MM.1S (cell line): ENCODE measurements at regions not wholly inside any gene's neighbourhood (a gene's known extent, or its start where the extent isn't known, plus 50 kb on each side); places are given as distances from the start of the nearest gene placed in this dataset.

Source experiments
- DNase-seq: peaks from one replicate; pipeline ENCODE4 v3.0.0-alpha.2; 2015
- H2AFZ ChIP-seq: fragments of 300-600 bp; sonication (generic); 2 replicates; pipeline ENCODE4 v1.6.0; 2016; ENCODE audit warnings: antibody characterized with exemption, low read length
- H3F3A ChIP-seq: fragments of 300-600 bp; sonication (generic); 2 replicates; pipeline ENCODE4 v1.6.1; 2016; ENCODE audit warnings: mild to moderate bottlenecking, antibody characterized with exemption, low read length, moderate library complexity, mixed read lengths; ENCODE audit not compliant: insufficient read depth
- H3K27ac ChIP-seq: fragments of 300-600 bp; sonication (generic); 2 replicates; pipeline ENCODE4 v1.5.1; 2016; ENCODE audit warnings: mild to moderate bottlenecking, low read length
- H3K27me3 ChIP-seq: fragments of 300-600 bp; sonication (generic); replicated peaks from 2 replicates; pipeline ENCODE4 v1.6.0; 2016; ENCODE audit warnings: low read length; ENCODE audit not compliant: insufficient read depth
- H3K36me3 ChIP-seq: fragments of 300-600 bp; sonication (generic); replicated peaks from 2 replicates; pipeline ENCODE4 v1.6.1; 2016; ENCODE audit warnings: mild to moderate bottlenecking, low read length, mixed read lengths; ENCODE audit not compliant: insufficient read depth
- H3K4me1 ChIP-seq: fragments of 300-600 bp; sonication (generic); 2 replicates; pipeline ENCODE4 v1.6.1; 2016; ENCODE audit warnings: low read length, mixed read lengths
- H3K4me2 ChIP-seq: fragments of 300-600 bp; sonication (generic); 2 replicates; pipeline ENCODE4 v1.6.0; 2016; ENCODE audit warnings: low read depth, low read length
- H3K4me3 ChIP-seq: fragments of 300-600 bp; sonication (generic); 2 replicates; pipeline ENCODE4 v1.5.1; 2016; ENCODE audit warnings: low read length, mixed read lengths
- H3K79me2 ChIP-seq: fragments of 300-600 bp; sonication (generic); 2 replicates; pipeline ENCODE4 v1.6.1; 2016; ENCODE audit warnings: mixed run types, low read length, mixed read lengths
- H3K9ac ChIP-seq: fragments of 300-600 bp; sonication (generic); 2 replicates; pipeline ENCODE4 v1.6.1; 2016; ENCODE audit warnings: low read length, mixed read lengths
- H3K9me2 ChIP-seq: fragments of 300-600 bp; sonication (generic); replicated peaks from 2 replicates; pipeline ENCODE4 v1.6.1; 2016; ENCODE audit warnings: mild to moderate bottlenecking, low read length, mixed read lengths; ENCODE audit not compliant: insufficient read depth
- H3K9me3 ChIP-seq: fragments of 300-600 bp; sonication (generic); replicated peaks from 2 replicates; pipeline ENCODE4 v1.6.1; 2016; ENCODE audit warnings: mild to moderate bottlenecking, low read length, mixed read lengths; ENCODE audit not compliant: insufficient read depth
- H4K20me1 ChIP-seq: fragments of 300-600 bp; sonication (generic); 2 replicates; pipeline ENCODE4 v1.6.1; 2016; ENCODE audit warnings: mild to moderate bottlenecking, low read length, moderate library complexity, mixed read lengths; ENCODE audit not compliant: insufficient read depth
- CTCF ChIP-seq: fragments of 300-600 bp; sonication (generic); IDR thresholded peaks from 2 replicates; pipeline ENCODE4 v1.5.1; 2016; ENCODE audit warnings: antibody characterized with exemption, low read length, mixed read lengths
- EZH2 ChIP-seq: fragments of 300-600 bp; sonication (generic); optimal IDR thresholded peaks from 2 replicates; pipeline ENCODE3; 2017; ENCODE audit warnings: low read depth, mild to moderate bottlenecking, antibody characterized with exemption, low read length, mixed read lengths
- EZH2phosphoT487 ChIP-seq: fragments of 300-600 bp; sonication (generic); IDR thresholded peaks from 2 replicates; pipeline ENCODE4 v1.6.1; 2018; ENCODE audit warnings: antibody characterized with exemption, low read length

DNA sequence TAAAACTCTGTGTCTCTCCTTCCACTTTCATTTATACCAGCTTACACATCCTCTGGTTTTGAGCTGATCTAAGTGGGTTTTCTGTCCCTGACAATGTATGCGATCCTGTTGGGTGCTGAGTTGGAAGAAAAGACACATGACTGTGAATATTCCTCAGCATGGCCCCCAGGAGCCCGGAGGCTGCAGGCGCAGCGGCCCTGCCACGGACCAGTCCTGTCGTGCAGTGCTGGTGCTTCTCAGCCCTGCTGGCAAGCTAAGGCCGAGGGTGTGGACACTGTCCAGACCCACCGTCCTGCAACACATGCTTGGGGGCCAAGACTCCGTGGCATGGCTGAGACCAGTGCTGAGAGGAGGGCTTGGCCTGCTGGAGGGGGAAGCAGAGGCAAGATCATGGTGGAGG lies 328.9 kb upstream of the IRX2 start:
- H3K9ac ChIP-seq: no peak overlapping the region
- DNase-seq: no peak
- no peaks in the 10 kb centered on the region for H3K27me3 ChIP-seq
- H3K9me2 ChIP-seq: no peaks in the 10 kb centered on the region
- H3K4me1 ChIP-seq: no peaks in the 10 kb centered on the region
- no peak for TF ChIP-seq CTCF
- TF ChIP-seq EZH2phosphoT487: no peak
- no peak for TF ChIP-seq EZH2
- H4K20me1 ChIP-seq: no peaks in the 10 kb centered on the region
- no peak overlapping the region for H3K4me2 ChIP-seq
- no peaks in the 10 kb centered on the region for H3F3A ChIP-seq
- H3K27ac ChIP-seq: no peak overlapping the region
- H3K79me2 ChIP-seq: no peaks in the 10 kb centered on the region
- H3K9me3 ChIP-seq: no peaks in the 10 kb centered on the region
- no peak overlapping the region for H3K4me3 ChIP-seq
- no peak overlapping the region for H2AFZ ChIP-seq
- H3K36me3 ChIP-seq: no peaks in the 10 kb centered on the region

DNA sequence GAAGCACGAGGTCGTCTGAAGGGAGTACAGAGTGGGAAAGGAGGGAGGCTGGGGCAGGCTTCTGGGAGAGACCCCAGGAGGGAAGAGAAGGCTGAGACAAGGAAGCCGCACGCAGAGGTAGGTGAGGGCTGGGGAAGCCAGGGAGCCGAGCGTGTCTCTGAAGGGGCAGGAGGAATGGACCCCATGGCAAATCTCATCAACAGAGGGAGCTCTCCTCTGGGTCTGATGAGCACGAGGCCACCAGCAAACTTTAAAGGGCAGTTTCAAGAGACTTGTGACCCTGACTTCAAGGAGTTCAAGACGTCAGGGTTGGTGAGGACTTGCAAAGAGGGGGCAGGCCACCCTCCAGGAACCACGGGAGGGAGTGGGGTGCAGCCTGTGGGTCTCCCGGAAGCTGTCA lies 326.2 kb upstream of the IRX2 start:
- no peaks in the 10 kb centered on the region for H3K9me2 ChIP-seq
- H3K79me2 ChIP-seq: no peaks in the 10 kb centered on the region
- H3K36me3 ChIP-seq: no peaks in the 10 kb centered on the region
- H3K9me3 ChIP-seq: no peaks in the 10 kb centered on the region
- no peaks in the 10 kb centered on the region for H3F3A ChIP-seq
- no peaks in the 10 kb centered on the region for H3K4me1 ChIP-seq
- no peak overlapping the region for H3K4me3 ChIP-seq
- no peak overlapping the region for H3K27ac ChIP-seq
- H2AFZ ChIP-seq: no peak overlapping the region
- H4K20me1 ChIP-seq: no peaks in the 10 kb centered on the region
- H3K27me3 ChIP-seq: no peaks in the 10 kb centered on the region
- H3K9ac ChIP-seq: no peak overlapping the region
- DNase-seq: no peak
- H3K4me2 ChIP-seq: no peak overlapping the region
- TF ChIP-seq CTCF (no peak), EZH2phosphoT487 (no peak), EZH2 (no peak)

DNA sequence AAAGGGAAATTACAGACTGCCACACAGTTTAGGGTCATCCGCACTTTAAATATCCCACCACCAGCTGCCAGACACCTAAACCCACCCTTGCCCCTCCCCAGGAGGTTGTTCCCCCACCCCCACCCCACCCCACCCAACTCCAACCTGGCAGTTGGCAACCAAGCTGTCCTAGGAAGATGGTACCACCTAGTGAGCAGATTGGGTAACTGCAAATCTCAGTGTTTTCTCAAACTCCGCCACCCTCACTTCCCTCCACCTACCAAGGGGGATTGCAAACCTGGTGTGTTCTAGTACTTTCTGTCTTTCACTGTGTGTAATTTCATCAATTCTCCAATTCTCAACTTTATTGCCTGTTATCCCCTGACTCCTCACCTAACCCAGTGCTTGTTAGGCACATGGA lies 323.8 kb upstream of the IRX2 start:
- no peaks in the 10 kb centered on the region for H3K4me1 ChIP-seq
- no peak overlapping the region for H3K9ac ChIP-seq
- no peak overlapping the region for H2AFZ ChIP-seq
- H3K27me3 ChIP-seq: no peaks in the 10 kb centered on the region
- H3K27ac ChIP-seq: no peak overlapping the region
- H3K79me2 ChIP-seq: no peaks in the 10 kb centered on the region
- no peaks in the 10 kb centered on the region for H3K9me3 ChIP-seq
- no peaks in the 10 kb centered on the region for H3K9me2 ChIP-seq
- H4K20me1 ChIP-seq: no peaks in the 10 kb centered on the region
- no peaks in the 10 kb centered on the region for H3K36me3 ChIP-seq
- no peak overlapping the region for H3K4me3 ChIP-seq
- DNase-seq: no peak
- no peaks in the 10 kb centered on the region for H3F3A ChIP-seq
- H3K4me2 ChIP-seq: no peak overlapping the region
- TF ChIP-seq CTCF (peak; percentile 8; the same call in 1 of the 2 replicates), EZH2phosphoT487 (no peak)

- Histone ChIP-seq H3K9me3 (no peaks in the 10 kb centered on the region), H3K4me2 (no peak overlapping the region), H3K9ac (no peak overlapping the region), H3K4me1 (no peaks in the 10 kb centered on the region), H3K4me3 (no peak overlapping the region), H3K27ac (no peak overlapping the region), H3K9me2 (no peaks in the 10 kb centered on the region), H3F3A (no peaks in the 10 kb centered on the region), H3K79me2 (no peaks in the 10 kb centered on the region), H3K36me3 (no peaks in the 10 kb centered on the region), H3K27me3 (no peaks in the 10 kb centered on the region), H4K20me1 (no peaks in the 10 kb centered on the region), H2AFZ (no peak overlapping the region)
- no peak for DNase-seq
- TF ChIP-seq EZH2: no peak
- TF ChIP-seq CTCF: no peak
- TF ChIP-seq EZH2phosphoT487: no peak
Observed at GRCh38 chr5:3068401-3068800, 316.9 kb upstream of the IRX2 start.
